Head of caudate nucleus (tissue), 42 donors: ENCODE measurements at regions not wholly inside any gene's neighbourhood (a gene's known extent, or its start where the extent isn't known, plus 50 kb on each side); places are given as distances from the start of the nearest gene placed in this dataset.
"Not testable (repeated sequence)": the region's sequence is repeated elsewhere in the genome, so short reads cannot be mapped to it uniquely, and the experiment has no call there.

Experiments
- DNase-seq, 42 donors: peaks; one replicate each; pipeline versions ENCODE4 v3.0.0 to v3.0.0-alpha.2; 2020 to 2021; ENCODE audit warnings: mixed read lengths in 7 of 42
- intact Hi-C: fragments of 100-400 bp; cut with DNase I; formaldehyde crosslinking; loops from one replicate; pipeline ENCODE4 v1.15.0; 2022

GRCh38 chr1:88566615-88567387, 117.3 kb upstream of the PKN2 start:
- intact Hi-C loops: no loop called here
- no peak for DNase-seq

- intact Hi-C loops: no loop called here
- no peak for DNase-seq
Measured at GRCh38 chr1:88571506-88571905, 112.6 kb upstream of the PKN2 start.

GRCh38 chr1:88579598-88579997, 104.5 kb upstream of the PKN2 start:
- intact Hi-C loops: no loop called here
- DNase-seq: no peak

- peak in 7 of 42 donors; percentile 3 to 10 (median 4) for DNase-seq
Measured at GRCh38 chr1:88581703-88582102, 102.4 kb upstream of the PKN2 start.

GRCh38 chr1:88593358-88593757, 90.7 kb upstream of the PKN2 start:
- no peak for DNase-seq
- intact Hi-C loops: no loop called here

More at GRCh38 chr1:88581703-88582102, 102.4 kb upstream of the PKN2 start:
- intact Hi-C loops: no loop called here

- peak in 1 of 42 donors; percentile 9 for DNase-seq
- intact Hi-C loops: no loop called here
Measured at GRCh38 chr1:88595355-88596002, 88.6 kb upstream of the PKN2 start.

- DNase-seq, intact Hi-C loops: not testable (repeated sequence)
Measured at GRCh38 chr1:88597973-88598372, 86.1 kb upstream of the PKN2 start.

GRCh38 chr1:88608139-88608943, 75.7 kb upstream of the PKN2 start:
- intact Hi-C loops: no loop called here
- no peak for DNase-seq

GRCh38 chr1:88609051-88609450, 75.0 kb upstream of the PKN2 start:
- no peak for DNase-seq
- intact Hi-C loops: no loop called here

- no peak for DNase-seq
- intact Hi-C loops: no loop called here
Measured at GRCh38 chr1:88610687-88611086, 73.4 kb upstream of the PKN2 start.

- intact Hi-C loops: no loop called here
- no peak for DNase-seq
Measured at GRCh38 chr1:88612292-88612691, 71.8 kb upstream of the PKN2 start.

GRCh38 chr1:88612773-88613172, 71.3 kb upstream of the PKN2 start:
- DNase-seq: no peak
- intact Hi-C loops: no loop called here

- DNase-seq: no peak
Measured at GRCh38 chr1:88618331-88618730, 65.7 kb upstream of the PKN2 start.

GRCh38 chr1:88623101-88623500, 61.0 kb upstream of the PKN2 start:
- DNase-seq, intact Hi-C loops: not testable (repeated sequence)

More at GRCh38 chr1:88618331-88618730, 65.7 kb upstream of the PKN2 start:
- intact Hi-C loops: no loop called here
